Liver (tissue), 8 donors: ENCODE measurements at regions not wholly inside any gene's neighbourhood (a gene's known extent, or its start where the extent isn't known, plus 50 kb on each side); places are given as distances from the start of the nearest gene placed in this dataset.
A peak's percentile ranks its signal among the peaks of the same experiment; 100 is the strongest.
"Not testable (repeated sequence)": the region's sequence is repeated elsewhere in the genome, so short reads cannot be mapped to it uniquely, and the experiment has no call there.

Experiments used
- DNase-seq: peaks from one replicate; pipeline ENCODE4 v3.0.0-alpha.2; 2017; ENCODE audit warnings: low spot score
- H3K27ac ChIP-seq, 2 donors: one replicate each; pipeline ENCODE4 v1.7.0; 2013; ENCODE audit warnings: inconsistent platforms in 2 of 2, low read length in 2 of 2, control low read depth in 1 of 2, low read depth in 1 of 2, mild to moderate bottlenecking in 1 of 2
- H3K27me3 ChIP-seq, 4 donors: one replicate each; pipeline versions ENCODE4 v1.6.1 to v1.7.0; 2013; ENCODE audit warnings: low read length in 3 of 4, inconsistent platforms in 1 of 4, mild to moderate bottlenecking in 1 of 4, moderate library complexity in 1 of 4; ENCODE audit not compliant: control insufficient read depth in 4 of 4, insufficient read depth in 4 of 4
- H3K36me3 ChIP-seq, 4 donors: one replicate each; pipeline versions ENCODE4 v1.6.1 to v1.7.0; 2013; ENCODE audit warnings: low read length in 3 of 4, mild to moderate bottlenecking in 3 of 4, low read depth in 1 of 4, moderate library complexity in 1 of 4; ENCODE audit not compliant: control insufficient read depth in 4 of 4, insufficient read depth in 3 of 4
- H3K4me1 ChIP-seq, 4 donors: one replicate each; pipeline versions ENCODE4 v1.6.1 to v1.7.0; 2013; ENCODE audit warnings: low read length in 3 of 4, mild to moderate bottlenecking in 3 of 4, moderate library complexity in 1 of 4; ENCODE audit not compliant: control insufficient read depth in 4 of 4, insufficient read depth in 4 of 4
- H3K4me3 ChIP-seq, 3 donors: one replicate each; pipeline versions ENCODE4 v1.6.1 to v1.7.0; 2013; ENCODE audit warnings: low read length in 3 of 3, control low read depth in 1 of 3, low read depth in 1 of 3, mild to moderate bottlenecking in 1 of 3
- H3K9ac ChIP-seq, 2 donors: one replicate each; pipeline ENCODE4 v1.7.0; 2013; ENCODE audit warnings: low read length in 2 of 2, mild to moderate bottlenecking in 2 of 2, moderate library complexity in 2 of 2, control low read depth in 1 of 2, low read depth in 1 of 2
- H3K9me3 ChIP-seq, 4 donors: one replicate each; pipeline versions ENCODE4 v1.6.1 to v1.7.0; 2013; ENCODE audit warnings: low read length in 3 of 4; ENCODE audit not compliant: control insufficient read depth in 4 of 4
- ATF3 ChIP-seq: IDR thresholded peaks from 2 replicates; pipeline ENCODE4 v1.6.1; 2016; ENCODE audit warnings: antibody characterized with exemption
- CTCF ChIP-seq: fragments of 150-350 bp; IDR thresholded peaks from 2 replicates; pipeline ENCODE4 v1.5.1; 2017; ENCODE audit warnings: improper control_type of control experiment, low read depth, low read length; ENCODE audit not compliant: missing input control
- EGR1 ChIP-seq, 2 donors: IDR thresholded peaks; 2 replicates each; pipeline ENCODE4 v1.6.1; 2016 to 2018; ENCODE audit warnings: antibody characterized with exemption in 2 of 2, low read depth in 2 of 2
- FOXA1 ChIP-seq: IDR thresholded peaks from 2 replicates; pipeline ENCODE4 v1.6.1; 2016; ENCODE audit warnings: antibody characterized with exemption
- FOXA2 ChIP-seq: IDR thresholded peaks from 2 replicates; pipeline ENCODE4 v1.6.1; 2016; ENCODE audit warnings: antibody characterized with exemption
- GABPA ChIP-seq, 2 donors: IDR thresholded peaks in 1 of 2; conservative IDR thresholded peaks in 1 of 2; 2 replicates each; pipeline ENCODE4 v1.6.1; 2016; ENCODE audit warnings: antibody characterized with exemption in 2 of 2, mild to moderate bottlenecking in 1 of 2, moderate library complexity in 1 of 2
- HNF4A ChIP-seq, 2 donors: conservative IDR thresholded peaks; 2 replicates each; pipeline ENCODE4 v1.6.1; 2016; ENCODE audit warnings: antibody characterized with exemption in 2 of 2, mild to moderate bottlenecking in 2 of 2
- JUND ChIP-seq, 2 donors: IDR thresholded peaks; 2 replicates each; pipeline ENCODE4 v1.6.1; 2016; ENCODE audit warnings: antibody characterized with exemption in 2 of 2
- MAX ChIP-seq: IDR thresholded peaks from 2 replicates; pipeline ENCODE4 v1.6.1; 2016; ENCODE audit warnings: antibody characterized with exemption
- NR2F2 ChIP-seq: IDR thresholded peaks from 2 replicates; pipeline ENCODE4 v1.6.1; 2016; ENCODE audit warnings: antibody characterized with exemption
- RXRA ChIP-seq, 2 donors: IDR thresholded peaks; 2 replicates each; pipeline ENCODE4 v1.6.1; 2017 to 2018; ENCODE audit warnings: antibody characterized with exemption in 2 of 2, mild to moderate bottlenecking in 1 of 2
- SP1 ChIP-seq: IDR thresholded peaks from 2 replicates; pipeline ENCODE4 v1.6.1; 2018; ENCODE audit warnings: antibody characterized with exemption, mild to moderate bottlenecking
- TAF1 ChIP-seq: conservative IDR thresholded peaks from 2 replicates; pipeline ENCODE4 v1.6.1; 2016; ENCODE audit warnings: antibody characterized with exemption, mild to moderate bottlenecking
- YY1 ChIP-seq: IDR thresholded peaks from 2 replicates; pipeline ENCODE4 v1.6.1; 2016; ENCODE audit warnings: antibody characterized with exemption, mild to moderate bottlenecking
- ZBTB33 ChIP-seq: IDR thresholded peaks from 2 replicates; pipeline ENCODE4 v1.6.1; 2016; ENCODE audit warnings: antibody characterized with exemption
- WGBS: extraction: QIAGEN DNeasy Blood & Tissue Kit; methylation state at CpG from one replicate; pipeline ENCODE4 v1.1.7; 2013; 5-methylcytosine and 5-hydroxymethylcytosine counted together
- donor health status: healthy.
- donor health status: healthy.
- donor health status: healthy.
- donor health status: healthy.
- donor health status: healthy.

GRCh38 chr15:25173241-25174028 is 218.6 kb downstream of the SNRPN start:
- no peak for TF ChIP-seq FOXA2
- no peak for TF ChIP-seq SP1
- no peak for TF ChIP-seq RXRA (IDR thresholded peaks at IDR 0.05)
- no peak for TF ChIP-seq GABPA (IDR thresholded peaks at IDR 0.05 in 1 of 2, conservative IDR thresholded peaks at IDR 0.05 in 1 of 2)
- TF ChIP-seq YY1 = no peak
- no peak for TF ChIP-seq JUND (IDR thresholded peaks at IDR 0.05)
- TF ChIP-seq TAF1 = no peak
- no peak for TF ChIP-seq ATF3
- no peak for TF ChIP-seq FOXA1
- no peak for TF ChIP-seq EGR1 (IDR thresholded peaks at IDR 0.05; ENCODE audit: low read depth in 2 of 2)
- TF ChIP-seq ZBTB33 = no peak
- no peak for TF ChIP-seq CTCF
- Histone ChIP-seq H3K4me1 (no peaks in the 10 kb centered on the region), H3K27me3 (no peaks in the 10 kb centered on the region), H3K9ac (no peak overlapping the region), H3K4me3 (peak overlapping the region in 2 of 3 donors; percentile 49 to 50), H3K27ac (no peak overlapping the region), H3K9me3 (peaks cover 13 to 27% (median 21%) of the 10 kb centered on the region in 4 donors), H3K36me3 (no peaks in the 10 kb centered on the region)
- DNase-seq = no peak
- 86% methylated on average over 13 of the region's 13 CpGs for WGBS

GRCh38 chr15:25174149-25174548 is 219.4 kb downstream of the SNRPN start:
- peaks cover 13 to 27% (median 21%) of the 10 kb centered on the region in 4 donors for H3K9me3 ChIP-seq
- not testable (repeated sequence) for DNase-seq

GRCh38 chr15:25175033-25175788 is 220.4 kb downstream of the SNRPN start:
- no peak overlapping the region for H3K9ac ChIP-seq

More at GRCh38 chr15:25174149-25174548, 219.4 kb downstream of the SNRPN start:
- WGBS = 86% methylated on average over 10 of the region's 10 CpGs
- not testable (repeated sequence) for H3K4me3 ChIP-seq, H3K27ac ChIP-seq, H3K4me1 ChIP-seq, H3K27me3 ChIP-seq, H3K36me3 ChIP-seq, H3K9ac ChIP-seq

More at GRCh38 chr15:25175033-25175788, 220.4 kb downstream of the SNRPN start:
- H3K9me3 ChIP-seq = peaks cover 13 to 27% (median 19%) of the 10 kb centered on the region in 4 donors
- H3K4me1 ChIP-seq = no peaks in the 10 kb centered on the region
- no peaks in the 10 kb centered on the region for H3K36me3 ChIP-seq
- no peaks in the 10 kb centered on the region for H3K27me3 ChIP-seq
- WGBS = 89% methylated on average over 8 of the region's 8 CpGs
- H3K27ac ChIP-seq = no peak overlapping the region
- DNase-seq = no peak
- TF ChIP-seq FOXA1 (no peak), CTCF (no peak), RXRA (IDR thresholded peaks at IDR 0.05) (no peak), TAF1 (no peak), GABPA (IDR thresholded peaks at IDR 0.05 in 1 of 2, conservative IDR thresholded peaks at IDR 0.05 in 1 of 2) (no peak), YY1 (no peak), MAX (no peak), SP1 (no peak), HNF4A (conservative IDR thresholded peaks at IDR 0.05) (no peak), EGR1 (IDR thresholded peaks at IDR 0.05; ENCODE audit: low read depth in 2 of 2) (no peak), JUND (IDR thresholded peaks at IDR 0.05) (no peak), FOXA2 (no peak), NR2F2 (no peak), ZBTB33 (no peak)
- H3K4me3 ChIP-seq = no peak overlapping the region
